H1 (cell line): ENCODE measurements at regions not wholly inside any gene's neighbourhood (a gene's known extent, or its start where the extent isn't known, plus 50 kb on each side); places are given as distances from the start of the nearest gene placed in this dataset.

Experiments used
- RAD21 ChIP-seq, 2 experiments: IDR thresholded peaks in 1 of 2; conservative IDR thresholded peaks in 1 of 2; 2 replicates each; pipeline ENCODE4 v1.6.1; 2011; ENCODE audit warnings: low read depth in 2 of 2, low read length in 2 of 2, improper control_type of control experiment in 1 of 2, inconsistent platforms in 1 of 2, mild to moderate bottlenecking in 1 of 2, moderate library complexity in 1 of 2

GRCh38 chr2:83756219-83756618 lies 702.9 kb downstream of the SUCLG1 start (continued):
- TF ChIP-seq RAD21 (IDR thresholded peaks at IDR 0.05 in 1 of 2, conservative IDR thresholded peaks at IDR 0.05 in 1 of 2; ENCODE audit: low read depth in 2 of 2, low read length in 2 of 2): no peak
